OCI-LY7 (cell line): ENCODE measurements at regions not wholly inside any gene's neighbourhood (a gene's known extent, or its start where the extent isn't known, plus 50 kb on each side); places are given as distances from the start of the nearest gene placed in this dataset.

ENCODE experiments used
- BruUV-seq: library from RNA; stranded (reverse); fragments of 400-500 nt; replicated peaks from 2 replicates; lab custom pipeline; 2021; lab: Mats Ljungman, UMichigan
- CTCF ChIA-PET: fragments of 300-600 bp; sonication (Branson Sonifier 250); formaldehyde crosslinking; loops from one replicate; lab custom pipeline; 2022; ENCODE audit warnings: antibody characterized with exemption; ENCODE audit not compliant: unreplicated experiment; lab: Charles Lee
- POLR2A ChIA-PET: fragments of 300-600 bp; sonication (Branson Sonifier 250); formaldehyde crosslinking; loops from one replicate; lab custom pipeline; 2022; ENCODE audit warnings: antibody characterized with exemption; lab: Charles Lee
- DNase-seq: peaks from one replicate; pipeline ENCODE4 v3.0.0-alpha.2; 2015; ENCODE audit warnings: low spot score
- H2AFZ ChIP-seq: fragments of 200-600 bp; sonication (generic), shearing (Covaris generic); 2 replicates; pipeline ENCODE4 v1.6.1; 2014; ENCODE audit warnings: mild to moderate bottlenecking, antibody characterized with exemption, low read length, moderate library complexity
- H3K27ac ChIP-seq: fragments of 200-600 bp; sonication (generic); 2 replicates; pipeline ENCODE4 v1.5.1; 2014; ENCODE audit warnings: mixed run types, low read depth, mild to moderate bottlenecking, moderate library complexity, low read length, inconsistent platforms; ENCODE audit not compliant: poor library complexity, severe bottlenecking
- H3K36me3 ChIP-seq: fragments of 200-600 bp; sonication (generic); 2 replicates; pipeline ENCODE4 v1.6.1; 2014; ENCODE audit warnings: mild to moderate bottlenecking, antibody characterized with exemption, low read length, moderate library complexity, mixed read lengths; ENCODE audit not compliant: insufficient read depth
- H3K4me1 ChIP-seq: fragments of 200-600 bp; sonication (generic); 2 replicates; pipeline ENCODE4 v1.5.1; 2014; ENCODE audit warnings: mild to moderate bottlenecking, low read length; ENCODE audit not compliant: insufficient read depth, poor library complexity, severe bottlenecking
- H3K4me2 ChIP-seq: fragments of 200-600 bp; sonication (generic); 2 replicates; pipeline ENCODE4 v1.6.1; 2014; ENCODE audit warnings: mild to moderate bottlenecking, low read length
- H3K4me3 ChIP-seq: fragments of 200-600 bp; sonication (generic); 2 replicates; pipeline ENCODE4 v1.5.1; 2014; ENCODE audit warnings: mild to moderate bottlenecking, low read depth, low read length; ENCODE audit not compliant: poor library complexity, severe bottlenecking
- H3K79me2 ChIP-seq: fragments of 200-600 bp; sonication (generic); 2 replicates; pipeline ENCODE4 v1.6.1; 2016; ENCODE audit warnings: low read depth, mild to moderate bottlenecking, low read length, moderate library complexity, mixed read lengths; ENCODE audit not compliant: insufficient read depth
- H3K9me2 ChIP-seq: fragments of 200-600 bp; sonication (generic); 2 replicates; pipeline ENCODE4 v1.6.1; 2016; ENCODE audit warnings: mild to moderate bottlenecking, low read length, mixed read lengths; ENCODE audit not compliant: insufficient read depth
- H3K9me3 ChIP-seq: fragments of 200-600 bp; sonication (generic); 2 replicates; pipeline ENCODE4 v1.6.1; 2014; ENCODE audit warnings: mild to moderate bottlenecking, mixed run types, low read length, mixed read lengths
- H4K20me1 ChIP-seq: fragments of 200-600 bp; sonication (generic); 2 replicates; pipeline ENCODE4 v1.6.1; 2014; ENCODE audit warnings: mild to moderate bottlenecking, antibody characterized with exemption, low read length, moderate library complexity, mixed read lengths; ENCODE audit not compliant: insufficient read depth
- EZH2phosphoT487 ChIP-seq: fragments of 200-600 bp; sonication (generic); IDR thresholded peaks from 2 replicates; pipeline ENCODE4 v1.6.1; 2018; ENCODE audit warnings: low read depth, borderline replicate concordance, mild to moderate bottlenecking, mixed run types, antibody characterized with exemption, low read length, moderate library complexity, mixed read lengths
- intact Hi-C: fragments of 100-400 bp; cut with micrococcal nuclease; formaldehyde crosslinking; loops from one replicate; pipeline ENCODE4 v1.10.0; 2022; ENCODE audit not compliant: unreplicated experiment
- TF ChIP-seq, protein P1 (sequence below): fragments of 200-600 bp; sonication (generic); conservative IDR thresholded peaks from 2 replicates; pipeline ENCODE4 v1.5.1; 2014; ENCODE audit warnings: mild to moderate bottlenecking, antibody characterized with exemption, low read length, moderate library complexity, mixed read lengths

DNA sequence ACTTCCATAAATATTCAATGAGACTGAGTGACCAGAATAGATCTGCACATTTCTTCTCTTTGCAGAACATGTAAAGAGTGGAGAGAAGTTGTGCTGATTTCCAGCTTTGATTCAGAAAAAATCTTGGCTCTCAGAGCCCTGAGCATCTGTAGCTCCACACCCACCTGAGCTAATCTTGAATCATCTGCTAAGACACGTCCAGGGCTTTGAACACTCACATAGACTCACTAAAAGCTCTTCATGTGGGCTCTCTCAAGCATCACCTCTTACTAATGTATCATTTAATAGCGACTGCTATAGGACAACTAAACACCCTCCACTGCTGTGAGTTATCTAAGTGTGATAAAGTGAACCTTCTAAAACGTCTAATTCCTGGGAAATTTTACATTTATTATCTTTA is 147.7 kb upstream of the GRIA3 start:
- H4K20me1 ChIP-seq = no peaks in the 10 kb centered on the region
- BruUV-seq = no TSS peak
- no peaks in the 10 kb centered on the region for H3K4me1 ChIP-seq
- DNase-seq = no peak
- no peaks in the 10 kb centered on the region for H3K79me2 ChIP-seq
- no peak overlapping the region for H3K4me2 ChIP-seq
- H3K4me3 ChIP-seq = no peak overlapping the region
- H3K27ac ChIP-seq = no peak overlapping the region
- H3K9me2 ChIP-seq = no peaks in the 10 kb centered on the region
- TF ChIP-seq EZH2phosphoT487 = no peak
- TF ChIP-seq, protein P1, sequence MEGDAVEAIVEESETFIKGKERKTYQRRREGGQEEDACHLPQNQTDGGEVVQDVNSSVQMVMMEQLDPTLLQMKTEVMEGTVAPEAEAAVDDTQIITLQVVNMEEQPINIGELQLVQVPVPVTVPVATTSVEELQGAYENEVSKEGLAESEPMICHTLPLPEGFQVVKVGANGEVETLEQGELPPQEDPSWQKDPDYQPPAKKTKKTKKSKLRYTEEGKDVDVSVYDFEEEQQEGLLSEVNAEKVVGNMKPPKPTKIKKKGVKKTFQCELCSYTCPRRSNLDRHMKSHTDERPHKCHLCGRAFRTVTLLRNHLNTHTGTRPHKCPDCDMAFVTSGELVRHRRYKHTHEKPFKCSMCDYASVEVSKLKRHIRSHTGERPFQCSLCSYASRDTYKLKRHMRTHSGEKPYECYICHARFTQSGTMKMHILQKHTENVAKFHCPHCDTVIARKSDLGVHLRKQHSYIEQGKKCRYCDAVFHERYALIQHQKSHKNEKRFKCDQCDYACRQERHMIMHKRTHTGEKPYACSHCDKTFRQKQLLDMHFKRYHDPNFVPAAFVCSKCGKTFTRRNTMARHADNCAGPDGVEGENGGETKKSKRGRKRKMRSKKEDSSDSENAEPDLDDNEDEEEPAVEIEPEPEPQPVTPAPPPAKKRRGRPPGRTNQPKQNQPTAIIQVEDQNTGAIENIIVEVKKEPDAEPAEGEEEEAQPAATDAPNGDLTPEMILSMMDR = no peak
- H3K36me3 ChIP-seq = no peaks in the 10 kb centered on the region
- CTCF ChIA-PET = no interaction called here
- no peaks in the 10 kb centered on the region for H3K9me3 ChIP-seq
- POLR2A ChIA-PET = interaction anchor here (0.7 kb wide), 1 partner anchor 361 kb away, joined by 4 read pairs; no protein-coding TSS in a partner anchor
- intact Hi-C loops = no loop called here
- no peak overlapping the region for H2AFZ ChIP-seq

DNA sequence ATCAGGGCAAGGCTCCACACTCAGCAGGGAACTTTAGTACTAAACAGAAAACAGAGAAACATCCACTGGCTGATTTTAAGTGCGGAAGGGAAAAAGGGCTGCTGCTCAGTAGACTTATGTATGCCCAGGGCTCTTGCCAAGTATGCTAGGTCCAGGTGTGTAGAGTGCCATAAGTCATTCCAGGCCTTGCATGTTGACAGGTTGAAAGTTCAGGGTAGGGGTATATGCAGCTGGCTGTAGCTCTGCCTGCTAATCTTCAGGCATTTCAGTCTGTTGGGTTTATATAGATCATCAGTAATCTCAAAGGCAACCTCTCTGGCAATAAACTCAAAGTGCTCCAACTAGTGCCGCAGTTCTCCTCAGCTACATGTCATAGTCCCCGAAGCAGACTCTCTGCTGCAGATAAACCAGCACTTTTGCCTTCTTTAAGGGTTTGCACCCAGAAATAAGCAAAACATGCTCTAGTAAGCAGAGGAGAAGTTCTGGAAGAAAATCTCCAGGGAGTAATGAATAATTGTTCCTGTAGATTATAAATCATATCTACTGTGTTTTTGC is 134.9 kb upstream of the GRIA3 start:
- no peak overlapping the region for H3K27ac ChIP-seq
- no peak for TF ChIP-seq EZH2phosphoT487
- TF ChIP-seq, protein P1 = no peak
- H3K4me2 ChIP-seq = no peak overlapping the region
- no peak for DNase-seq
- no peaks in the 10 kb centered on the region for H3K9me2 ChIP-seq
- no peak overlapping the region for H3K4me3 ChIP-seq
- POLR2A ChIA-PET = interaction anchor here (0.6 kb wide), 1 partner anchor 729 kb away, joined by 5 read pairs; no protein-coding TSS in a partner anchor
- H3K36me3 ChIP-seq = no peaks in the 10 kb centered on the region
- no peaks in the 10 kb centered on the region for H4K20me1 ChIP-seq
- intact Hi-C loops = no loop called here
- CTCF ChIA-PET = no interaction called here
- no peaks in the 10 kb centered on the region for H3K79me2 ChIP-seq
- no peaks in the 10 kb centered on the region for H3K4me1 ChIP-seq
- H2AFZ ChIP-seq = no peak overlapping the region
- BruUV-seq = no TSS peak
- H3K9me3 ChIP-seq = no peaks in the 10 kb centered on the region

DNA sequence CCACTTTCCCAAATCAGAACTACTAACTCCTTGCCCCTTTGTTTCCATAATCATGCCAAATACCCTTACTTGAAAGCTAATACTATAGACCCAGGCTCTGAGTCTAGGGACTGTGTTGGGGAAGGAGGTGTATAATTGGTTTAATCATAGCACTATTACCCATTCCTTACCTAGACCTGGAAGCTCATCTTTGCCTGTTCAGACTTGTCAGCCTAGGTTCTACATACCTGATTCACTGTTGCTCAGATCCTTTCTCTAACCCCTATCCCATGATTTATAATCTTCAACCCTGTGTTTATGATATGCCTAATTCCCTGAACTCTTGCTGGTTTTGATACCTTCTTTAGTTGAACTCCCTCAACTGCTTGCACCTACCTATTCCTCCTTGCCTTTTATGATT is 123.1 kb upstream of the GRIA3 start:
- Histone ChIP-seq H3K27ac (no peak overlapping the region), H3K9me3 (no peaks in the 10 kb centered on the region), H3K4me3 (no peak overlapping the region), H4K20me1 (no peaks in the 10 kb centered on the region), H3K4me2 (no peak overlapping the region), H3K36me3 (no peaks in the 10 kb centered on the region), H3K4me1 (no peaks in the 10 kb centered on the region), H2AFZ (no peak overlapping the region), H3K9me2 (no peaks in the 10 kb centered on the region), H3K79me2 (no peaks in the 10 kb centered on the region)
- intact Hi-C loops = no loop called here
- no TSS peak for BruUV-seq
- no peak for DNase-seq
- CTCF ChIA-PET = no interaction called here
- POLR2A ChIA-PET = no interaction called here
- TF ChIP-seq, protein P1 = no peak
- no peak for TF ChIP-seq EZH2phosphoT487
